BE2C (cell line): ENCODE measurements at regions not wholly inside any gene's neighbourhood (a gene's known extent, or its start where the extent isn't known, plus 50 kb on each side); places are given as distances from the start of the nearest gene placed in this dataset.

Experiments
- DNase-seq: peaks from one replicate; pipeline ENCODE4 v3.0.0-alpha.2; 2020
- H3K27me3 ChIP-seq: fragments of 250-450 bp; sonication (Bioruptor Pico); 2 replicates; pipeline ENCODE4 v1.5.1; 2020; ENCODE audit warnings: mild to moderate bottlenecking
- H3K36me3 ChIP-seq: fragments of 250-450 bp; sonication (Bioruptor Pico); 2 replicates; pipeline ENCODE4 v1.5.1; 2020; ENCODE audit warnings: mild to moderate bottlenecking
- H3K4me1 ChIP-seq: fragments of 250-450 bp; sonication (Bioruptor Pico); 2 replicates; pipeline ENCODE4 v1.5.1; 2020
- H3K4me3 ChIP-seq: 2 replicates; pipeline ENCODE4 v1.5.1; 2011; ENCODE audit warnings: low read depth, low read length
- H3K9me3 ChIP-seq: fragments of 250-450 bp; sonication (Bioruptor Pico); 2 replicates; pipeline ENCODE4 v1.5.1; 2020
- TF ChIP-seq, protein P1 (sequence below): IDR thresholded peaks from 2 replicates; pipeline ENCODE4 v1.5.1; 2012; ENCODE audit warnings: mild to moderate bottlenecking, low read depth, low read length

DNA sequence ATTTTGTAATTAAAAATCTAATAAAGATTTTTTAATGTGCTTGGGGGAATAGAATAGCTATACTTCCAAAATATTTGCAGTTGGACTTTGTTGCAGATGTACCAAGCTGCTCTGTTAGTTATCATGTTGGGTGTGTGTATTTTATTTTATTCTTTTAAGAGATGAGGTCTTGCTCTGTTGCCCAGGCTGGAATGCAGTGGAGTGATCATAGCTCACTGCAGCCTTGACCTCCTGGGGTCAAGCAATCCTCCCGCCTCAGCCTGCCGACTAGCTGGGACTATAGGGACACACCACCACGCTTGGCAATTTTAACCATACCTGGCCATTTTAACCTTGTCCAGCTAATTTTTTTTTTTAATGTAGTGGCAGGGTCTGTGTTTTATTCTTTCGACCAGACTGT lies 54.7 kb upstream of the MAP1LC3B2 start:
- Histone ChIP-seq H3K9me3 (no peaks in the 10 kb centered on the region), H3K27me3 (no peaks in the 10 kb centered on the region), H3K4me3 (no peak overlapping the region), H3K36me3 (no peaks in the 10 kb centered on the region), H3K4me1 (peaks cover 4% of the 10 kb centered on the region; the same call in 1 of the 2 replicates)
- TF ChIP-seq, protein P1, sequence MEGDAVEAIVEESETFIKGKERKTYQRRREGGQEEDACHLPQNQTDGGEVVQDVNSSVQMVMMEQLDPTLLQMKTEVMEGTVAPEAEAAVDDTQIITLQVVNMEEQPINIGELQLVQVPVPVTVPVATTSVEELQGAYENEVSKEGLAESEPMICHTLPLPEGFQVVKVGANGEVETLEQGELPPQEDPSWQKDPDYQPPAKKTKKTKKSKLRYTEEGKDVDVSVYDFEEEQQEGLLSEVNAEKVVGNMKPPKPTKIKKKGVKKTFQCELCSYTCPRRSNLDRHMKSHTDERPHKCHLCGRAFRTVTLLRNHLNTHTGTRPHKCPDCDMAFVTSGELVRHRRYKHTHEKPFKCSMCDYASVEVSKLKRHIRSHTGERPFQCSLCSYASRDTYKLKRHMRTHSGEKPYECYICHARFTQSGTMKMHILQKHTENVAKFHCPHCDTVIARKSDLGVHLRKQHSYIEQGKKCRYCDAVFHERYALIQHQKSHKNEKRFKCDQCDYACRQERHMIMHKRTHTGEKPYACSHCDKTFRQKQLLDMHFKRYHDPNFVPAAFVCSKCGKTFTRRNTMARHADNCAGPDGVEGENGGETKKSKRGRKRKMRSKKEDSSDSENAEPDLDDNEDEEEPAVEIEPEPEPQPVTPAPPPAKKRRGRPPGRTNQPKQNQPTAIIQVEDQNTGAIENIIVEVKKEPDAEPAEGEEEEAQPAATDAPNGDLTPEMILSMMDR, result no peak
- no peak for DNase-seq

DNA sequence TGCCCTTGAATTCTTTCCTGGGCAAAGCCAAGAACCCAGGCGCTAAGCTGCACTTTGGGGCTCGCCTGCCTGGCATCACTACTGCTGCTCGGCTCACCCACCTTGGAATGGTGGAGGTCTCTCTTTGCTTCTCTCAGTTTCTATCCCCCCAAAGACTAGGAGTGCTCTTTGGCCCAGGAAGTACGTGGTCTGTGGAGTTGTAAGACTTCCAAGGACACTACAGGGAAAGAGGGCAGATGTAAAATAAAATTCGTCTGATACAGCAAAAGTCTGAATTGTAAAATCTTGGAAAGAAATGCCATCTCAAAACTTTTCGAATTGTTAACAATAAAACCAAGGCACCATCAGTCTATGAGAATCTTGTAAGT lies 52.5 kb upstream of the MAP1LC3B2 start:
- DNase-seq, result no peak
- no peaks in the 10 kb centered on the region for H3K27me3 ChIP-seq
- H3K4me3 ChIP-seq, result no peak overlapping the region
- no peaks in the 10 kb centered on the region for H3K9me3 ChIP-seq
- TF ChIP-seq, protein P1, result no peak
- H3K4me1 ChIP-seq, result peaks cover 4% of the 10 kb centered on the region; the same call in 1 of the 2 replicates
- H3K36me3 ChIP-seq, result no peaks in the 10 kb centered on the region

DNA sequence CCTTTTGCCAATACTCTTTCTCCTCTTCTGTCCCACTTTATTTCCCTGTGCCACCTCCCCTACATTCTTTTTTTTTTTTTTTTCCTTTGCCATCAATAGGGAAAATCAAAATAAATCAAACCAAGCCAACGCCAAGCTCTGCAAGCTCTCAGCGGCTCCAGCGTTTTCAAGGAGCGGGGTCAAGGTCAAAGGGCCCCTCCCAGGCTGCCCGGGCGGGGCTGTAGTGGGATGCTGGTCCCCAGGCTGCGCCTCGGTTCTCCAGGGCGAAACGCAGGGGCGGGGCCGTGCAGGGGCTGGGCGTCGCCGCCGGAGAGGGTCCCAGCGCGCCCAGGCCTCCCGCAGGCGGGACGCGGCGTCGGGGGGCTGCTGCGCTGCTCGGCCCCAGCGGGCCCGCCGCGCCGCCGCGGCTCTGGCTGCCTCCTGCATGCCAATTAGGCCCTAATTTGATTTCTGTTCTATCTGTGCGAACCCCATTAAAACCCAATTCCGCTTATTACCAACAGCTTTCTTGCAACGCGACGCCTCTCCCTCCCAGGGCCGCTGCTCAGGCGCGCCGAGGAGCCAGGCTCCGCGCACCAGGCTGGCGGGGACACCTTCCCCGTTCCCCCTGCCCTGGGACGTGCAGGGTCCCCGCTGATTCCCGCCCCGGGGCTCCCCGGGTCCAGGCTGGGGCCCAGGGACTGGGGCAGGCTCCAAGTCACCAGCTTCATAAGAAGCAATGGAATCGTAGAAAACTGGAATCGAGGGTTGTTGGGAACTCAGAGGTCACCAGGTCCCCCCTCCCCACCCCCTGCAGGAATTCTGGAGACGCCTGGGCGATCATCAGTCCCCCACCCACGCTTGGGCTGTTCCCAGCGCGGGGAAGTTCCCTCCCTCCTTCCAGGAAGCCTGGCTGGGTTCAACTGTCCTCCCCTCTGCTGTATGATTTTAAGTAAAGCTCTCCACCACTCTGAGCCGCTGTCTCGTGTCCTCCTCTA lies 50.7 kb upstream of the MAP1LC3B2 start:
- no peaks in the 10 kb centered on the region for H3K27me3 ChIP-seq
- DNase-seq, result peak; percentile 68
- TF ChIP-seq, protein P1, result no peak
- H3K9me3 ChIP-seq, result no peaks in the 10 kb centered on the region
- peak overlapping the region; percentile 63 for H3K4me3 ChIP-seq
- no peaks in the 10 kb centered on the region for H3K36me3 ChIP-seq
- peaks cover 4% of the 10 kb centered on the region; the same call in 1 of the 2 replicates for H3K4me1 ChIP-seq
